Mesenchymal stem cell (in vitro differentiated cells and primary cell): ENCODE measurements at regions not wholly inside any gene's neighbourhood (a gene's known extent, or its start where the extent isn't known, plus 50 kb on each side); places are given as distances from the start of the nearest gene placed in this dataset.

Experiments used
- DNase-seq: peaks from one replicate; pipeline ENCODE4 v3.0.0-alpha.2; 2013
- H2AFZ ChIP-seq: one replicate; pipeline ENCODE4 v1.6.1; 2013; ENCODE audit warnings: low read depth, mild to moderate bottlenecking, control low read depth, inconsistent platforms, low read length, moderate library complexity
- H2AK5ac ChIP-seq: 2 replicates; pipeline ENCODE4 v1.6.1; 2013; ENCODE audit warnings: low read length, moderate library complexity, mild to moderate bottlenecking, inconsistent platforms; ENCODE audit not compliant: severe bottlenecking
- H2BK120ac ChIP-seq: one replicate; pipeline ENCODE4 v1.6.1; 2013; ENCODE audit warnings: low read depth, mild to moderate bottlenecking, inconsistent platforms, low read length, moderate library complexity
- H2BK12ac ChIP-seq, 2 experiments: one replicate each; pipeline ENCODE4 v1.6.1; 2013; ENCODE audit warnings: inconsistent platforms in 2 of 2, low read length in 2 of 2, mild to moderate bottlenecking in 2 of 2, moderate library complexity in 2 of 2, control low read depth in 1 of 2
- H2BK15ac ChIP-seq: one replicate; pipeline ENCODE4 v1.6.1; 2013; ENCODE audit warnings: mild to moderate bottlenecking, low read depth, inconsistent platforms; ENCODE audit not compliant: poor library complexity, severe bottlenecking
- H2BK5ac ChIP-seq: 2 replicates; pipeline ENCODE4 v1.6.1; 2013; ENCODE audit warnings: low read depth, mild to moderate bottlenecking, low read length, control low read depth, inconsistent platforms; ENCODE audit not compliant: poor library complexity, severe bottlenecking
- H3K14ac ChIP-seq, 2 experiments: one replicate each; pipeline ENCODE4 v1.6.1; 2013; ENCODE audit warnings: inconsistent platforms in 2 of 2, low read length in 2 of 2, control low read depth in 1 of 2, mild to moderate bottlenecking in 1 of 2, moderate library complexity in 1 of 2
- H3K18ac ChIP-seq, 2 experiments: one replicate each; pipeline ENCODE4 v1.6.1; 2013; ENCODE audit warnings: inconsistent platforms in 2 of 2, low read length in 2 of 2, control low read depth in 1 of 2, low read depth in 1 of 2, mild to moderate bottlenecking in 1 of 2
- H3K23ac ChIP-seq, 2 experiments: one replicate each; pipeline ENCODE4 v1.6.1; 2013; ENCODE audit warnings: inconsistent platforms in 2 of 2, low read length in 2 of 2, mild to moderate bottlenecking in 2 of 2, moderate library complexity in 2 of 2, control low read depth in 1 of 2
- H3K27ac ChIP-seq: 2 replicates; pipeline ENCODE4 v1.5.1; 2013; ENCODE audit warnings: mild to moderate bottlenecking, moderate library complexity, low read length, control low read depth, inconsistent platforms; ENCODE audit not compliant: poor library complexity, severe bottlenecking
- H3K27me3 ChIP-seq, 2 experiments: 2 replicates each; pipeline versions ENCODE4 v1.6.1 to v1.7.0; 2013; ENCODE audit warnings: low read length in 2 of 2, mild to moderate bottlenecking in 2 of 2, moderate library complexity in 2 of 2, control low read depth in 1 of 2, inconsistent platforms in 1 of 2; ENCODE audit not compliant: control insufficient read depth in 1 of 2, insufficient read depth in 1 of 2
- H3K36me3 ChIP-seq, 2 experiments: 2 replicates each; pipeline versions ENCODE4 v1.6.1 to v1.7.0; 2013; ENCODE audit warnings: low read length in 2 of 2, control low read depth in 1 of 2, inconsistent platforms in 1 of 2, low read depth in 1 of 2, mild to moderate bottlenecking in 1 of 2; ENCODE audit not compliant: insufficient read depth in 2 of 2, control insufficient read depth in 1 of 2
- H3K4ac ChIP-seq, 2 experiments: one replicate each; pipeline ENCODE4 v1.6.1; 2013; ENCODE audit warnings: inconsistent platforms in 2 of 2, low read length in 2 of 2, mild to moderate bottlenecking in 2 of 2, moderate library complexity in 2 of 2, control low read depth in 1 of 2, low read depth in 1 of 2
- H3K4me1 ChIP-seq: 2 replicates; pipeline ENCODE4 v1.6.1; 2013; ENCODE audit warnings: low read depth, low read length, control low read depth; ENCODE audit not compliant: control insufficient read depth, insufficient read depth
- H3K4me2 ChIP-seq: 2 replicates; pipeline ENCODE4 v1.6.1; 2013; ENCODE audit warnings: low read length, mild to moderate bottlenecking, inconsistent platforms; ENCODE audit not compliant: poor library complexity, severe bottlenecking
- H3K4me3 ChIP-seq, 2 experiments: 2 replicates each; pipeline versions ENCODE4 v1.5.1 to v1.7.0; 2013; ENCODE audit warnings: low read length in 2 of 2, mild to moderate bottlenecking in 2 of 2, control low read depth in 1 of 2, low read depth in 1 of 2; ENCODE audit not compliant: insufficient read depth in 1 of 2
- H3K79me1 ChIP-seq: replicated peaks from 2 replicates; pipeline ENCODE4 v1.6.1; 2013; ENCODE audit warnings: mild to moderate bottlenecking, control low read depth, low read length, inconsistent platforms; ENCODE audit not compliant: poor library complexity, severe bottlenecking
- H3K9ac ChIP-seq: 2 replicates; pipeline ENCODE4 v1.7.0; 2013; ENCODE audit warnings: mild to moderate bottlenecking, low read length, moderate library complexity
- H3K9me3 ChIP-seq: 2 replicates; pipeline ENCODE4 v1.7.0; 2013; ENCODE audit warnings: mild to moderate bottlenecking, low read length; ENCODE audit not compliant: control insufficient read depth
- H4K8ac ChIP-seq: one replicate; pipeline ENCODE4 v1.6.1; 2013; ENCODE audit warnings: inconsistent platforms, mild to moderate bottlenecking, low read length, moderate library complexity
- H4K91ac ChIP-seq: one replicate; pipeline ENCODE4 v1.6.1; 2013; ENCODE audit warnings: mild to moderate bottlenecking, low read length, inconsistent platforms
- WGBS: methylation state at CpG from one replicate; pipeline ENCODE4 v1.1.7; 2013; ENCODE audit warnings: mixed read lengths; 5-methylcytosine and 5-hydroxymethylcytosine counted together

GRCh38 chr12:77477907-77478533, 352.7 kb upstream of the NAV3 start:
- DNase-seq = no peak
- no peak overlapping the region for H3K4me2 ChIP-seq
- H2AK5ac ChIP-seq = no peak overlapping the region
- no peak overlapping the region for H2BK5ac ChIP-seq
- no peak overlapping the region for H3K27ac ChIP-seq
- H3K9ac ChIP-seq = no peak overlapping the region
- H4K8ac ChIP-seq = no peak overlapping the region
- no CpG with 5 or more reads among the region's 1 CpG for WGBS
- no peaks in the 10 kb centered on the region for H3K4me1 ChIP-seq
- H3K9me3 ChIP-seq = no peaks in the 10 kb centered on the region
- no peaks in the 10 kb centered on the region for H3K27me3 ChIP-seq
- H3K23ac ChIP-seq = no peak overlapping the region
- H3K4me3 ChIP-seq = no peak overlapping the region
- H3K36me3 ChIP-seq = no peaks in the 10 kb centered on the region
- no peak overlapping the region for H2AFZ ChIP-seq
- H3K18ac ChIP-seq = no peak overlapping the region
- no peak overlapping the region for H3K4ac ChIP-seq
- no peak overlapping the region for H2BK12ac ChIP-seq
- H2BK15ac ChIP-seq = no peak overlapping the region
- H4K91ac ChIP-seq = no peak overlapping the region
- H3K14ac ChIP-seq = no peak overlapping the region
- H2BK120ac ChIP-seq = no peak overlapping the region
- no peaks in the 10 kb centered on the region for H3K79me1 ChIP-seq

- Histone ChIP-seq H3K27me3 (no peaks in the 10 kb centered on the region), H2BK120ac (no peak overlapping the region), H3K4me2 (no peak overlapping the region), H4K8ac (no peak overlapping the region), H2AFZ (no peak overlapping the region), H3K4ac (no peak overlapping the region), H3K4me1 (no peaks in the 10 kb centered on the region), H3K18ac (no peak overlapping the region), H3K36me3 (no peaks in the 10 kb centered on the region), H3K23ac (no peak overlapping the region), H3K27ac (no peak overlapping the region), H3K4me3 (no peak overlapping the region), H2BK15ac (no peak overlapping the region), H2BK5ac (no peak overlapping the region), H3K9me3 (no peaks in the 10 kb centered on the region), H2BK12ac (no peak overlapping the region), H3K9ac (no peak overlapping the region), H4K91ac (no peak overlapping the region), H3K14ac (no peak overlapping the region), H2AK5ac (no peak overlapping the region), H3K79me1 (no peaks in the 10 kb centered on the region)
- 64% methylated on average over 1 of the region's 1 CpG for WGBS
- DNase-seq = no peak
Observed at GRCh38 chr12:77471801-77472200, 358.9 kb upstream of the NAV3 start.

GRCh38 chr12:77469578-77470333, 360.9 kb upstream of the NAV3 start:
- no peak overlapping the region for H3K4ac ChIP-seq
- no peaks in the 10 kb centered on the region for H3K4me1 ChIP-seq
- no peak overlapping the region for H2BK120ac ChIP-seq
- H3K18ac ChIP-seq = no peak overlapping the region
- H3K14ac ChIP-seq = no peak overlapping the region
- DNase-seq = no peak
- no peak overlapping the region for H2BK5ac ChIP-seq
- no peak overlapping the region for H2BK12ac ChIP-seq
- no peak overlapping the region for H2AFZ ChIP-seq
- no peak overlapping the region for H3K4me3 ChIP-seq
- H4K8ac ChIP-seq = no peak overlapping the region
- H2AK5ac ChIP-seq = no peak overlapping the region
- H3K36me3 ChIP-seq = no peaks in the 10 kb centered on the region
- no peak overlapping the region for H3K23ac ChIP-seq
- H3K79me1 ChIP-seq = no peaks in the 10 kb centered on the region
- H3K27me3 ChIP-seq = no peaks in the 10 kb centered on the region
- no peak overlapping the region for H3K9ac ChIP-seq
- no peak overlapping the region for H3K27ac ChIP-seq
- H3K9me3 ChIP-seq = no peaks in the 10 kb centered on the region
- no peak overlapping the region for H3K4me2 ChIP-seq
- 55% methylated on average over 2 of the region's 3 CpGs for WGBS
- no peak overlapping the region for H4K91ac ChIP-seq
- no peak overlapping the region for H2BK15ac ChIP-seq

- H3K4me3 ChIP-seq = no peak overlapping the region
- H3K9ac ChIP-seq = no peak overlapping the region
- no peaks in the 10 kb centered on the region for H3K79me1 ChIP-seq
- no peak overlapping the region for H3K4me2 ChIP-seq
- H3K23ac ChIP-seq = no peak overlapping the region
- no peak overlapping the region for H2AFZ ChIP-seq
- no peak overlapping the region for H2BK5ac ChIP-seq
- H2BK120ac ChIP-seq = no peak overlapping the region
- H4K91ac ChIP-seq = no peak overlapping the region
- no peak overlapping the region for H4K8ac ChIP-seq
- no peaks in the 10 kb centered on the region for H3K27me3 ChIP-seq
- no peak overlapping the region for H3K14ac ChIP-seq
- H3K27ac ChIP-seq = no peak overlapping the region
- H2BK12ac ChIP-seq = no peak overlapping the region
- H3K4me1 ChIP-seq = no peaks in the 10 kb centered on the region
- no peaks in the 10 kb centered on the region for H3K9me3 ChIP-seq
- no peaks in the 10 kb centered on the region for H3K36me3 ChIP-seq
- DNase-seq = no peak
- H3K4ac ChIP-seq = no peak overlapping the region
- H2BK15ac ChIP-seq = no peak overlapping the region
- H2AK5ac ChIP-seq = no peak overlapping the region
- no peak overlapping the region for H3K18ac ChIP-seq
Observed at GRCh38 chr12:77442633-77443032, 377.3 kb upstream of the E2F7 start.
